SU-DHL-6 (cell line): ENCODE measurements at regions not wholly inside any gene's neighbourhood (a gene's known extent, or its start where the extent isn't known, plus 50 kb on each side); places are given as distances from the start of the nearest gene placed in this dataset.

Experiments used
- CTCF ChIP-seq: fragments of 200-600 bp; sonication (generic); IDR thresholded peaks from one replicate; pipeline ENCODE4 v1.5.1; 2017; ENCODE audit warnings: antibody characterized with exemption, mild to moderate bottlenecking, low read length, moderate library complexity; ENCODE audit not compliant: insufficient read depth, poor library complexity, severe bottlenecking
- EZH2phosphoT487 ChIP-seq: fragments of 200-600 bp; sonication (generic), shearing (Covaris generic); conservative IDR thresholded peaks from 2 replicates; pipeline ENCODE4 v1.6.1; 2018; ENCODE audit warnings: mild to moderate bottlenecking, antibody characterized with exemption, low read length, moderate library complexity, mixed read lengths

- TF ChIP-seq CTCF (no peak), EZH2phosphoT487 (no peak)
Measured at GRCh38 chr7:38040831-38041230, 120.4 kb downstream of the EPDR1 start.
